ENCODE measurements at regions not wholly inside any gene's neighbourhood (a gene's known extent, or its start where the extent isn't known, plus 50 kb on each side); places are given as distances from the start of the nearest gene placed in this dataset.

- H3K4me1 ChIP-seq (replicated peaks in 1 of 2), result no peaks in the 10 kb centered on the region
- 68 to 82% (median 75%) methylated on average over 2 of the region's 2 CpGs for WGBS, 4 donors
- intact Hi-C loops (cut with DNase I), result no loop called here
- H3K4me3 ChIP-seq, result no peak overlapping the region
- no peaks in the 10 kb centered on the region for H3K27me3 ChIP-seq
- no peaks in the 10 kb centered on the region for H3K36me3 ChIP-seq (replicated peaks in 1 of 2)
- DNase-seq, result no peak
- no peak for TF ChIP-seq POLR2A (IDR thresholded peaks at IDR 0.05)
- no peak for TF ChIP-seq CTCF (IDR thresholded peaks at IDR 0.05)
- H3K9me3 ChIP-seq (replicated peaks in 1 of 3), result peaks cover 0 to 3% (median 0%) of the 10 kb centered on the region in 3 donors
- H3K27ac ChIP-seq, result no peak overlapping the region
These were observed 934.2 kb downstream of the CDH9 start for GRCh38 chr5:26104175-26104574.

GRCh38 chr5:26060212-26060611 is 978.2 kb downstream of the CDH9 start:
- H3K4me1 ChIP-seq (replicated peaks in 1 of 2), result no peaks in the 10 kb centered on the region
- no peak overlapping the region for H3K4me3 ChIP-seq
- no peaks in the 10 kb centered on the region for H3K36me3 ChIP-seq (replicated peaks in 1 of 2)
- no peaks in the 10 kb centered on the region for H3K9me3 ChIP-seq (replicated peaks in 1 of 3)
- H3K27me3 ChIP-seq, result no peaks in the 10 kb centered on the region
- TF ChIP-seq CTCF (IDR thresholded peaks at IDR 0.05), result no peak
- TF ChIP-seq POLR2A (IDR thresholded peaks at IDR 0.05), result no peak
- intact Hi-C loops (cut with DNase I), result no loop called here
- whole genome bisulfite sequencing, 4 donors, result 71 to 84% (median 76%) methylated on average over 1 of the region's 1 CpG
- no peak for DNase-seq
- H3K27ac ChIP-seq, result no peak overlapping the region

GRCh38 chr5:26054594-26054993 is 983.8 kb downstream of the CDH9 start:
- TF ChIP-seq CTCF (IDR thresholded peaks at IDR 0.05) (no peak), POLR2A (IDR thresholded peaks at IDR 0.05) (no peak)
- H3K4me1 ChIP-seq (replicated peaks in 1 of 2), result no peaks in the 10 kb centered on the region
- H3K9me3 ChIP-seq (replicated peaks in 1 of 3), result no peaks in the 10 kb centered on the region
- DNase-seq, result no peak
- intact Hi-C loops (cut with DNase I), result no loop called here
- WGBS, 4 donors, result 60 to 67% (median 65%) methylated on average over 1 of the region's 1 CpG; no CpG with 5 or more reads in 1 of the 4 donors
- no peaks in the 10 kb centered on the region for H3K27me3 ChIP-seq
- no peak overlapping the region for H3K4me3 ChIP-seq
- H3K27ac ChIP-seq, result no peak overlapping the region
- no peaks in the 10 kb centered on the region for H3K36me3 ChIP-seq (replicated peaks in 1 of 2)

GRCh38 chr5:26034813-26035212 is 1003.6 kb downstream of the CDH9 start:
- no peaks in the 10 kb centered on the region for H3K9me3 ChIP-seq (replicated peaks in 1 of 3)
- no peaks in the 10 kb centered on the region for H3K36me3 ChIP-seq (replicated peaks in 1 of 2)
- TF ChIP-seq POLR2A (IDR thresholded peaks at IDR 0.05) (no peak), CTCF (IDR thresholded peaks at IDR 0.05) (no peak)
- no peaks in the 10 kb centered on the region for H3K4me1 ChIP-seq (replicated peaks in 1 of 2)
- DNase-seq, result no peak
- no peak overlapping the region for H3K4me3 ChIP-seq
- no peaks in the 10 kb centered on the region for H3K27me3 ChIP-seq
- H3K27ac ChIP-seq, result no peak overlapping the region
- 77 to 90% (median 83%) methylated on average over 2 of the region's 2 CpGs for WGBS, 4 donors
- intact Hi-C loops (cut with DNase I), result no loop called here
